ENCODE measurements at regions not wholly inside any gene's neighbourhood (a gene's known extent, or its start where the extent isn't known, plus 50 kb on each side); places are given as distances from the start of the nearest gene placed in this dataset.

- peak in 1 of 2 donors; percentile 58 for DNase-seq (ENCODE audit: low read depth in 2 of 2)
These were observed 681.0 kb upstream of the GJE1 start for GRCh38 chr6:141451511-141452353.

GRCh38 chr6:141451181-141451510 lies 681.6 kb upstream of the GJE1 start:
- DNase-seq (ENCODE audit: low read depth in 2 of 2), result no peak

- no peak for DNase-seq (ENCODE audit: low read depth in 2 of 2)
These were observed 686.6 kb upstream of the GJE1 start for GRCh38 chr6:141445928-141446628.

- peak in 1 of 2 donors; percentile 8 for DNase-seq (ENCODE audit: low read depth in 2 of 2)
These were observed 688.9 kb upstream of the GJE1 start for GRCh38 chr6:141443668-141444289.

GRCh38 chr6:141443032-141443431 lies 689.7 kb upstream of the GJE1 start:
- DNase-seq (ENCODE audit: low read depth in 2 of 2), result peak in 1 of 2 donors; percentile 41

- no peak for DNase-seq (ENCODE audit: low read depth in 2 of 2)
These were observed 693.2 kb upstream of the GJE1 start for GRCh38 chr6:141439513-141439912.

GRCh38 chr6:141437685-141438084 lies 695.0 kb upstream of the GJE1 start:
- DNase-seq (ENCODE audit: low read depth in 2 of 2), result no peak

- no peak for DNase-seq (ENCODE audit: low read depth in 2 of 2)
These were observed 695.7 kb upstream of the GJE1 start for GRCh38 chr6:141437011-141437410.

- DNase-seq (ENCODE audit: low read depth in 2 of 2), result no peak
These were observed 706.2 kb upstream of the GJE1 start for GRCh38 chr6:141426400-141426980.

GRCh38 chr6:141421378-141421777 lies 711.3 kb upstream of the GJE1 start:
- DNase-seq (ENCODE audit: low read depth in 2 of 2), result peak in 1 of 2 donors; percentile 59

- DNase-seq (ENCODE audit: low read depth in 2 of 2), result no peak
These were observed 714.6 kb upstream of the GJE1 start for GRCh38 chr6:141418076-141418475.

- no peak for DNase-seq (ENCODE audit: low read depth in 2 of 2)
These were observed 716.8 kb upstream of the GJE1 start for GRCh38 chr6:141415896-141416295.

- no peak for DNase-seq (ENCODE audit: low read depth in 2 of 2)
These were observed 719.5 kb upstream of the GJE1 start for GRCh38 chr6:141413196-141413595.

- DNase-seq (ENCODE audit: low read depth in 2 of 2), result no peak
These were observed 726.0 kb upstream of the GJE1 start for GRCh38 chr6:141406761-141407160.

GRCh38 chr6:141403827-141404226 lies 728.9 kb upstream of the GJE1 start:
- DNase-seq (ENCODE audit: low read depth in 2 of 2), result no peak

GRCh38 chr6:141403103-141403502 lies 729.6 kb upstream of the GJE1 start:
- no peak for DNase-seq (ENCODE audit: low read depth in 2 of 2)

GRCh38 chr6:141402489-141402888 lies 730.2 kb upstream of the GJE1 start:
- no peak for DNase-seq (ENCODE audit: low read depth in 2 of 2)

GRCh38 chr6:141401851-141402250 lies 730.9 kb upstream of the GJE1 start:
- DNase-seq (ENCODE audit: low read depth in 2 of 2), result no peak

GRCh38 chr6:141401168-141401567 lies 731.6 kb upstream of the GJE1 start:
- no peak for DNase-seq (ENCODE audit: low read depth in 2 of 2)

- DNase-seq (ENCODE audit: low read depth in 2 of 2), result no peak
These were observed 733.8 kb upstream of the GJE1 start for GRCh38 chr6:141398949-141399348.

- DNase-seq (ENCODE audit: low read depth in 2 of 2), result no peak
These were observed 737.2 kb upstream of the GJE1 start for GRCh38 chr6:141395443-141396008.

GRCh38 chr6:141394565-141395051 lies 738.1 kb upstream of the GJE1 start:
- no peak for DNase-seq (ENCODE audit: low read depth in 2 of 2)

All from lung microvascular endothelial cell (primary cell).